ENCODE measurements at regions not wholly inside any gene's neighbourhood (a gene's known extent, or its start where the extent isn't known, plus 50 kb on each side); places are given as distances from the start of the nearest gene placed in this dataset.

- no peaks in the 10 kb centered on the region for H3K4me1 ChIP-seq
- intact Hi-C loops (cut with DNase I; ENCODE audit: low total_unique reads): no loop called here
- no peaks in the 10 kb centered on the region for H3K36me3 ChIP-seq
- no peaks in the 10 kb centered on the region for H3K9me3 ChIP-seq
- DNase-seq: no peak
- no peak overlapping the region for H3K27ac ChIP-seq
- H3K27me3 ChIP-seq (replicated peaks in 1 of 7): no peaks in the 10 kb centered on the region
- no peak for TF ChIP-seq POLR2AphosphoS5 (IDR thresholded peaks at IDR 0.05)
- no peak overlapping the region for H3K4me3 ChIP-seq
- WGBS, 5 donors: 78 to 89% (median 86%) methylated on average over 3 of the region's 3 CpGs; no CpG with 5 or more reads in 2 of the 5 donors
These were observed 1377.2 kb downstream of the CDY2B start for GRCh38 chrY:16502733-16503214.

- intact Hi-C loops (cut with DNase I; ENCODE audit: low total_unique reads): no loop called here
- Histone ChIP-seq H3K9me3 (no peaks in the 10 kb centered on the region), H3K36me3 (no peaks in the 10 kb centered on the region), H3K27ac (no peak overlapping the region), H3K4me1 (no peaks in the 10 kb centered on the region), H3K27me3 (replicated peaks in 1 of 7) (no peaks in the 10 kb centered on the region), H3K4me3 (no peak overlapping the region)
- DNase-seq: no peak
- no peak for TF ChIP-seq CTCF (IDR thresholded peaks at IDR 0.05 in 8 of 11, conservative IDR thresholded peaks at IDR 0.05 in 3 of 11)
- no peak for TF ChIP-seq POLR2AphosphoS5 (IDR thresholded peaks at IDR 0.05)
- no peak for TF ChIP-seq POLR2A (IDR thresholded peaks at IDR 0.05)
- WGBS, 5 donors: 69 to 77% (median 71%) methylated on average over 3 of the region's 3 CpGs; no CpG with 5 or more reads in 2 of the 5 donors
These were observed 1389.3 kb downstream of the CDY2B start for GRCh38 chrY:16490706-16491105.

- no peaks in the 10 kb centered on the region for H3K27me3 ChIP-seq (replicated peaks in 1 of 7)
- WGBS, 5 donors: 74 to 83% (median 77%) methylated on average over 2 of the region's 2 CpGs; no CpG with 5 or more reads in 2 of the 5 donors
These were observed 1393.3 kb downstream of the CDY2B start for GRCh38 chrY:16486696-16487215.

GRCh38 chrY:16480031-16480430, 1400.0 kb downstream of the CDY2B start:
- H3K9me3 ChIP-seq: peaks cover 0 to 20% (median 0%) of the 10 kb centered on the region in 8 donors
- H3K4me1 ChIP-seq: no peaks in the 10 kb centered on the region
- no peaks in the 10 kb centered on the region for H3K36me3 ChIP-seq
- no peak overlapping the region for H3K27ac ChIP-seq
- H3K4me3 ChIP-seq: no peak overlapping the region
- no peaks in the 10 kb centered on the region for H3K27me3 ChIP-seq (replicated peaks in 1 of 7)
- TF ChIP-seq CTCF (IDR thresholded peaks at IDR 0.05 in 8 of 11, conservative IDR thresholded peaks at IDR 0.05 in 3 of 11) (no peak), POLR2A (IDR thresholded peaks at IDR 0.05) (no peak), POLR2AphosphoS5 (IDR thresholded peaks at IDR 0.05) (no peak)
- DNase-seq: no peak
- intact Hi-C loops (cut with DNase I; ENCODE audit: low total_unique reads): no loop called here

More at GRCh38 chrY:16486696-16487215, 1393.3 kb downstream of the CDY2B start:
- Histone ChIP-seq H3K4me1 (no peaks in the 10 kb centered on the region), H3K4me3 (no peak overlapping the region), H3K36me3 (no peaks in the 10 kb centered on the region), H3K27ac (no peak overlapping the region), H3K9me3 (no peaks in the 10 kb centered on the region)
- DNase-seq: no peak
- intact Hi-C loops (cut with DNase I; ENCODE audit: low total_unique reads): no loop called here
- TF ChIP-seq POLR2A (IDR thresholded peaks at IDR 0.05) (no peak), POLR2AphosphoS5 (IDR thresholded peaks at IDR 0.05) (no peak), CTCF (IDR thresholded peaks at IDR 0.05 in 8 of 11, conservative IDR thresholded peaks at IDR 0.05 in 3 of 11) (no peak)
